IMR-90 (cell line): ENCODE measurements at regions not wholly inside any gene's neighbourhood (a gene's known extent, or its start where the extent isn't known, plus 50 kb on each side); places are given as distances from the start of the nearest gene placed in this dataset.

Experiments
- ATAC-seq: fragments of 200-7000 bp; cut with Tn5 transposase; 2 replicates; pipeline ENCODE4 v1.9.1; 2020; ENCODE audit warnings: low read depth, mild to moderate bottlenecking, moderate library complexity
- BruUV-seq: library from RNA; stranded (reverse); fragments of 400-500 nt; replicated peaks from 2 replicates; lab custom pipeline; 2021; lab: Mats Ljungman, UMichigan
- CTCF ChIA-PET: fragments of 300-600 bp; formaldehyde crosslinking; extraction: SDS; loops from one replicate; lab custom pipeline; 2021; ENCODE audit warnings: antibody characterized with exemption; lab: Yijun Ruan, JAX
- POLR2A ChIA-PET: fragments of 300-600 bp; sonication (Branson Sonifier 250); formaldehyde crosslinking; loops from one replicate; lab custom pipeline; 2022; ENCODE audit warnings: antibody characterized with exemption; ENCODE audit not compliant: unreplicated experiment; lab: Charles Lee
- DNase-seq: peaks from one replicate; pipeline ENCODE4 v3.0.0; 2013
- H2AFZ ChIP-seq: replicated peaks from 2 replicates; pipeline ENCODE3; 2013; ENCODE audit warnings: low read length, mild to moderate bottlenecking; ENCODE audit not compliant: poor library complexity
- H2AK5ac ChIP-seq: 2 replicates; pipeline ENCODE4 v1.6.1; 2013; ENCODE audit warnings: low read depth, low read length, inconsistent platforms
- H2AK9ac ChIP-seq: replicated peaks from 2 replicates; pipeline ENCODE3; 2013; ENCODE audit warnings: mild to moderate bottlenecking, low read depth, low read length, moderate library complexity; ENCODE audit not compliant: poor library complexity
- H2BK120ac ChIP-seq: 2 replicates; pipeline ENCODE4 v1.6.1; 2013; ENCODE audit warnings: low read depth, low read length, inconsistent platforms
- H2BK15ac ChIP-seq: 3 replicates; pipeline ENCODE4 v1.6.1; 2013; ENCODE audit warnings: low read depth, low read length, inconsistent platforms
- H2BK20ac ChIP-seq: 2 replicates; pipeline ENCODE4 v1.6.1; 2013; ENCODE audit warnings: low read depth, mild to moderate bottlenecking, inconsistent platforms, low read length, moderate library complexity
- H2BK5ac ChIP-seq: 2 replicates; pipeline ENCODE4 v1.6.1; 2013; ENCODE audit warnings: mild to moderate bottlenecking, low read depth, low read length, inconsistent platforms; ENCODE audit not compliant: poor library complexity, severe bottlenecking
- H3K14ac ChIP-seq: replicated peaks from 2 replicates; pipeline ENCODE4 v1.6.1; 2013; ENCODE audit warnings: low read depth, low read length, inconsistent platforms
- H3K18ac ChIP-seq: 2 replicates; pipeline ENCODE4 v1.6.1; 2013; ENCODE audit warnings: low read depth, low read length, control low read depth
- H3K23ac ChIP-seq: 2 replicates; pipeline ENCODE4 v1.6.1; 2013; ENCODE audit warnings: low read depth, low read length, inconsistent platforms
- H3K27ac ChIP-seq: 2 replicates; pipeline ENCODE4 v1.5.1; 2013; ENCODE audit warnings: mild to moderate bottlenecking, control low read depth, low read length; ENCODE audit not compliant: insufficient read depth
- H3K27me3 ChIP-seq: 2 replicates; pipeline ENCODE4 v1.6.1; 2013; ENCODE audit warnings: low read length; ENCODE audit not compliant: control insufficient read depth, insufficient read depth
- H3K36me3 ChIP-seq: 2 replicates; pipeline ENCODE4 v1.6.1; 2013; ENCODE audit warnings: low read length, mixed read lengths; ENCODE audit not compliant: control insufficient read depth, insufficient read depth
- H3K4ac ChIP-seq: 2 replicates; pipeline ENCODE4 v1.6.1; 2013; ENCODE audit warnings: low read depth, low read length, inconsistent platforms
- H3K4me1 ChIP-seq: 2 replicates; pipeline ENCODE4 v1.6.1; 2013; ENCODE audit warnings: low read length, mixed read lengths; ENCODE audit not compliant: control insufficient read depth, insufficient read depth
- H3K4me2 ChIP-seq: 2 replicates; pipeline ENCODE4 v1.6.1; 2013; ENCODE audit warnings: low read depth, mild to moderate bottlenecking, control low read depth, low read length, moderate library complexity
- H3K4me3 ChIP-seq: 2 replicates; pipeline ENCODE4 v1.5.1; 2013; ENCODE audit warnings: low read depth, mild to moderate bottlenecking, control low read depth, low read length, moderate library complexity; ENCODE audit not compliant: insufficient read depth
- H3K56ac ChIP-seq: 2 replicates; pipeline ENCODE4 v1.6.1; 2013; ENCODE audit warnings: low read length, inconsistent platforms; ENCODE audit not compliant: insufficient read depth; ENCODE audit errors: extremely low read depth
- H3K79me1 ChIP-seq, 2 experiments: 2 replicates each; pipeline ENCODE4 v1.6.1; 2013; ENCODE audit warnings: low read length in 2 of 2, inconsistent platforms in 1 of 2, low read depth in 1 of 2
- H3K9ac ChIP-seq: 2 replicates; pipeline ENCODE4 v1.6.1; 2013; ENCODE audit warnings: low read depth, low read length, control low read depth
- H3K9me1 ChIP-seq: 2 replicates; pipeline ENCODE4 v1.6.1; 2013; ENCODE audit warnings: low read length, inconsistent platforms; ENCODE audit not compliant: insufficient read depth
- H3K9me3 ChIP-seq: 2 replicates; pipeline ENCODE4 v1.6.1; 2013; ENCODE audit warnings: low read length; ENCODE audit not compliant: control insufficient read depth, insufficient read depth
- H4K20me1 ChIP-seq: 2 replicates; pipeline ENCODE4 v1.6.1; 2013; ENCODE audit warnings: low read length, inconsistent platforms; ENCODE audit not compliant: insufficient read depth
- H4K5ac ChIP-seq: 2 replicates; pipeline ENCODE4 v1.6.1; 2013; ENCODE audit warnings: mild to moderate bottlenecking, low read depth, low read length, control low read depth
- H4K8ac ChIP-seq, 2 experiments: 2 replicates each; pipeline ENCODE4 v1.6.1; 2013; ENCODE audit warnings: low read depth in 2 of 2, low read length in 2 of 2, control low read depth in 1 of 2, inconsistent platforms in 1 of 2
- H4K91ac ChIP-seq: 2 replicates; pipeline ENCODE4 v1.6.1; 2013; ENCODE audit warnings: low read depth, low read length, inconsistent platforms; ENCODE audit not compliant: insufficient read depth
- CEBPB ChIP-seq: IDR thresholded peaks from 2 replicates; pipeline ENCODE4 v1.6.1; 2012; ENCODE audit warnings: low read depth, low read length, improper control_type of control experiment
- FOS ChIP-seq: fragments of 150-350 bp; IDR thresholded peaks from 2 replicates; pipeline ENCODE4 v1.6.1; 2016; ENCODE audit warnings: low read depth, low read length
- MAFK ChIP-seq: IDR thresholded peaks from 2 replicates; pipeline ENCODE4 v1.6.1; 2012; ENCODE audit warnings: low read depth, low read length, improper control_type of control experiment
- MAZ ChIP-seq: IDR thresholded peaks from 2 replicates; pipeline ENCODE4 v1.6.1; 2012; ENCODE audit warnings: low read depth, mild to moderate bottlenecking, low read length, improper control_type of control experiment, moderate library complexity, borderline replicate concordance
- MXI1 ChIP-seq: IDR thresholded peaks from 2 replicates; pipeline ENCODE4 v1.6.1; 2012; ENCODE audit warnings: low read depth, mild to moderate bottlenecking, low read length, moderate library complexity, borderline replicate concordance
- POLR2A ChIP-seq: IDR thresholded peaks from 2 replicates; pipeline ENCODE4 v1.6.1; 2012; ENCODE audit warnings: mild to moderate bottlenecking, low read depth, low read length
- RAD21 ChIP-seq: IDR thresholded peaks from 2 replicates; pipeline ENCODE4 v1.6.1; 2012; ENCODE audit warnings: low read length, improper control_type of control experiment
- RCOR1 ChIP-seq: IDR thresholded peaks from 2 replicates; pipeline ENCODE4 v1.6.1; 2012; ENCODE audit warnings: mild to moderate bottlenecking, low read length, improper control_type of control experiment; ENCODE audit not compliant: insufficient replicate concordance
- RFX5 ChIP-seq: IDR thresholded peaks from 2 replicates; pipeline ENCODE4 v1.8.0; 2012; ENCODE audit warnings: low read depth, mild to moderate bottlenecking, low read length, moderate library complexity
- WGBS, 2 experiments: methylation state at CpG; one replicate each; pipeline versions ENCODE4 v1.1.5 to v1.1.7; 2013; ENCODE audit warnings: missing lambda C conversion rate in 2 of 2; ENCODE audit not compliant: insufficient read length in 1 of 2; ENCODE audit errors: extremely low coverage in 2 of 2; 5-methylcytosine and 5-hydroxymethylcytosine counted together
- dilution Hi-C: fragments of 300-500 bp; cut with HindIII; formaldehyde crosslinking; loops from one replicate; pipeline ENCODE4 v1.14.3; 2018; ENCODE audit warnings: low sequenced_read_pairs; ENCODE audit not compliant: unreplicated experiment
- in situ Hi-C: fragments of 300-500 bp; cut with MboI; formaldehyde crosslinking; loops from 3 replicates; pipeline ENCODE4 v1.14.3; 2019; ENCODE audit warnings: low sequenced_read_pairs, inconsistent platforms, mixed read lengths
- intact Hi-C: fragments of 100-400 bp; cut with micrococcal nuclease; formaldehyde crosslinking; loops from 2 replicates; pipeline ENCODE4 v1.10.0; 2022
- TF ChIP-seq, protein P1 (sequence below): conservative IDR thresholded peaks from 2 replicates; pipeline ENCODE4 v1.5.1; 2012; ENCODE audit warnings: mild to moderate bottlenecking, low read depth, low read length, improper control_type of control experiment
- TF ChIP-seq, protein P2 (sequence below): fragments of 150-350 bp; IDR thresholded peaks from 2 replicates; pipeline ENCODE4 v1.6.1; 2017; ENCODE audit warnings: mild to moderate bottlenecking, antibody characterized with exemption, low read length, low read depth

DNA sequence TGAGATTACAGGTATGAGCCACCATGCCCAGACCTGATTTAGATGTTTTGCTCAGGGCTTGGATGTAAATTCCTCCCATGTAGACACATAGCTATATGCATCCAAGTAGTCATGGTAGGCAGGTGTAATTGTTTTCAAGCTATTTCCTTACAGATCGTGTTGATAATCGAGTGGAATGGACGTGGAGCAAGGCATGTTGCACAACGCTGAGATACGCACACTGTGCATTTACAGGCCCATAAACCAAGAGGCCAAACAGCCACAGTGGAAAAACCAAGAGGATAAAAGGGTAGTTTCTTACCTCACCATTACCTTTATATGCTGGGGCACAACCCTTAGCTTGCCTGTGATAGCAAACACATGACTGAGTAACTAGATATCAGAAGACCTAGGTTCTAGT is 51.0 kb upstream of the ADGRF1 start:
- Histone ChIP-seq H3K4me1 (no peaks in the 10 kb centered on the region), H3K27ac (no peak overlapping the region), H3K4me3 (no peak overlapping the region), H2BK15ac (no peak overlapping the region), H3K79me1 (no peaks in the 10 kb centered on the region), H2AK5ac (no peak overlapping the region), H3K18ac (no peak overlapping the region), H3K14ac (no peak overlapping the region), H4K20me1 (no peaks in the 10 kb centered on the region), H3K9me1 (no peaks in the 10 kb centered on the region), H4K5ac (no peak overlapping the region), H2AK9ac (no peak overlapping the region), H3K56ac (no peak overlapping the region), H2AFZ (no peak overlapping the region), H4K91ac (no peak overlapping the region), H3K9me3 (no peaks in the 10 kb centered on the region), H2BK120ac (no peak overlapping the region), H3K36me3 (no peaks in the 10 kb centered on the region), H3K27me3 (peaks cover 6% of the 10 kb centered on the region; the same call in 1 of the 2 replicates), H3K4ac (no peak overlapping the region), H3K9ac (no peak overlapping the region), H2BK20ac (no peak overlapping the region), H4K8ac (no peak overlapping the region), H3K4me2 (no peak overlapping the region), H2BK5ac (no peak overlapping the region), H3K23ac (no peak overlapping the region)
- WGBS, 2 experiments, result no CpG with 5 or more reads among the region's 5 CpGs
- dilution Hi-C loops, result no loop called here
- in situ Hi-C loops, result no loop called here
- no TSS peak for BruUV-seq
- POLR2A ChIA-PET, result interaction anchor here (0.5 kb wide), 1 partner anchor 216 kb away, joined by 5 read pairs; no protein-coding TSS in a partner anchor
- TF ChIP-seq MAZ (no peak), RFX5 (no peak), RCOR1 (no peak), RAD21 (no peak), POLR2A (no peak), FOS (no peak), MAFK (no peak), MXI1 (no peak), CEBPB (no peak)
- TF ChIP-seq, protein P1, sequence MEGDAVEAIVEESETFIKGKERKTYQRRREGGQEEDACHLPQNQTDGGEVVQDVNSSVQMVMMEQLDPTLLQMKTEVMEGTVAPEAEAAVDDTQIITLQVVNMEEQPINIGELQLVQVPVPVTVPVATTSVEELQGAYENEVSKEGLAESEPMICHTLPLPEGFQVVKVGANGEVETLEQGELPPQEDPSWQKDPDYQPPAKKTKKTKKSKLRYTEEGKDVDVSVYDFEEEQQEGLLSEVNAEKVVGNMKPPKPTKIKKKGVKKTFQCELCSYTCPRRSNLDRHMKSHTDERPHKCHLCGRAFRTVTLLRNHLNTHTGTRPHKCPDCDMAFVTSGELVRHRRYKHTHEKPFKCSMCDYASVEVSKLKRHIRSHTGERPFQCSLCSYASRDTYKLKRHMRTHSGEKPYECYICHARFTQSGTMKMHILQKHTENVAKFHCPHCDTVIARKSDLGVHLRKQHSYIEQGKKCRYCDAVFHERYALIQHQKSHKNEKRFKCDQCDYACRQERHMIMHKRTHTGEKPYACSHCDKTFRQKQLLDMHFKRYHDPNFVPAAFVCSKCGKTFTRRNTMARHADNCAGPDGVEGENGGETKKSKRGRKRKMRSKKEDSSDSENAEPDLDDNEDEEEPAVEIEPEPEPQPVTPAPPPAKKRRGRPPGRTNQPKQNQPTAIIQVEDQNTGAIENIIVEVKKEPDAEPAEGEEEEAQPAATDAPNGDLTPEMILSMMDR, result no peak
- TF ChIP-seq, protein P2, sequence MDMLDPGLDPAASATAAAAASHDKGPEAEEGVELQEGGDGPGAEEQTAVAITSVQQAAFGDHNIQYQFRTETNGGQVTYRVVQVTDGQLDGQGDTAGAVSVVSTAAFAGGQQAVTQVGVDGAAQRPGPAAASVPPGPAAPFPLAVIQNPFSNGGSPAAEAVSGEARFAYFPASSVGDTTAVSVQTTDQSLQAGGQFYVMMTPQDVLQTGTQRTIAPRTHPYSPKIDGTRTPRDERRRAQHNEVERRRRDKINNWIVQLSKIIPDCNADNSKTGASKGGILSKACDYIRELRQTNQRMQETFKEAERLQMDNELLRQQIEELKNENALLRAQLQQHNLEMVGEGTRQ, result no peak
- no peak for ATAC-seq
- intact Hi-C loops, result no loop called here
- CTCF ChIA-PET, result interaction anchor here (1.3 to 1.6 kb wide), 2 partner anchors 9 to 216 kb away, joined by 5 to 7 read pairs; partner anchors contain the start of gene TNFRSF21
- no peak for DNase-seq
